NCI-H1694 treated with DMSO at 0.1 percent for 48 hours (cell line): ENCODE measurements at regions not wholly inside any gene's neighbourhood (a gene's known extent, or its start where the extent isn't known, plus 50 kb on each side); places are given as distances from the start of the nearest gene placed in this dataset.
"Not testable (repeated sequence)": the region's sequence is repeated elsewhere in the genome, so short reads cannot be mapped to it uniquely, and the experiment has no call there.

Source experiments
- DNase-seq: peaks from one replicate; lab custom pipeline; 2025; lab: John Stamatoyannopoulos, UW

GRCh38 chr3:106820726-106821362 is 556.4 kb upstream of the CCDC54 start:
- peak; percentile 77 for DNase-seq

- no peak for DNase-seq
Measured at GRCh38 chr3:106821801-106822200, 555.4 kb upstream of the CCDC54 start.

- DNase-seq: no peak
Measured at GRCh38 chr3:106822204-106822603, 555.0 kb upstream of the CCDC54 start.

GRCh38 chr3:106823701-106824100 is 553.5 kb upstream of the CCDC54 start:
- no peak for DNase-seq

DNA sequence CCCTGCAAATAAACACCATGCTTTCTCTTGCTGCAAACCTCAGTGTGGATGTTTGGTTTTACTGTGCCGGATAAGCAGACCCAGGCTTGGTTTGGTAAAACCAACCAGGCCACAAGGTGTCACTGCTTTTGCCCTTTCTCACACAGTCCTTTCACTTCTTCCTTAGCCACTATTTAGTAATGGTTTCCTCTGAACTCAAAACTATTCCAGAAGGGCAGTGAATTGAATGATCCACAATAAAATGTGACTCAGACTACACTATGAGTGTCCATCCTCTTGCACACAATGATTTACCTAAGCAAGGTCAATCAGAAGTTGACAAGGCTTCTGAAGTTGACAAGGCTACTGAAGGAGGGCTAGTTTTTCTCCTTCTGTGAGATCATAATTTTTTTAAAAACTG is 552.4 kb upstream of the CCDC54 start:
- no peak for DNase-seq

GRCh38 chr3:106825962-106826605 is 551.2 kb upstream of the CCDC54 start:
- DNase-seq: peak; percentile 32

GRCh38 chr3:106826791-106827311 is 550.4 kb upstream of the CCDC54 start:
- peak; percentile 70 for DNase-seq

GRCh38 chr3:106827515-106828213 is 549.6 kb upstream of the CCDC54 start:
- no peak for DNase-seq

GRCh38 chr3:106829206-106829605 is 548.0 kb upstream of the CCDC54 start:
- no peak for DNase-seq

GRCh38 chr3:106830334-106830733 is 546.9 kb upstream of the CCDC54 start:
- no peak for DNase-seq

DNA sequence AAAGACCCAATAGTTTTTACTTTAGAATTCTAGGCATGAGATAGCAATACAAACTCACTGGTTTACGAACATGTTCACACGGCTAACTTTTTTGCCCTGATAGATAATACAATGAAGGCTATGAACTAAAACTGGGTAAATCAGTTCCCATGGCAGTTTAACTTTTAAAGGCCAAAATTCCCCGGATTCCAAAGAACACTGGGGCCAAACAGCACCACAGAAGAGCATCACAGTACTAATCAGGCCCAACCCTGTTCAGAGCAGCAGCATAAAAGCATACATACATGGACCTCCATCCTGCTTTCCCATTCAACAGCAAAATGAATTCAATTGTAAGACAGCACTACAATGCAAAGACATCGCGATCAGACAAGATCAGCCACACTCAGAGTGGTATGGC is 540.3 kb upstream of the CCDC54 start:
- no peak for DNase-seq

- no peak for DNase-seq
Measured at GRCh38 chr3:106837616-106838015, 539.6 kb upstream of the CCDC54 start.

GRCh38 chr3:106839576-106840280 is 537.5 kb upstream of the CCDC54 start:
- no peak for DNase-seq

DNA sequence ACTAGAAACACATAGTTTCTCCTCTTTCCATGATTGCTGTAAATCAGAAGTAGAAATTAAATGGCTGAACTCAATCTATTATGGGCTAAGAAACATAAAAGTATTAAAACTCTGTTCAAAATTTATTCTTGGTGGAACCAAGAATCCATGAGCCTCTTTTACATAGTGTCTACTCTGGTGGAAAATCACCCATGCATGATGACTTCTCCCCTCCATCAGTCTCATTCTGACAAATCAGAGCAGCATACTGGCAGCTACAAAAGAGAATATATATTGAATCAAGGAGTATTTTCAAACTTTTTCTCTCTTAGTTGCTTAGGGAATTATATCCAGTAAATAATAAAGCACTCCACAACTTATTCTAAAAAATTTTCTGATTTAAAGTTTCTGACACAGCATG is 536.9 kb upstream of the CCDC54 start:
- DNase-seq: no peak

DNA sequence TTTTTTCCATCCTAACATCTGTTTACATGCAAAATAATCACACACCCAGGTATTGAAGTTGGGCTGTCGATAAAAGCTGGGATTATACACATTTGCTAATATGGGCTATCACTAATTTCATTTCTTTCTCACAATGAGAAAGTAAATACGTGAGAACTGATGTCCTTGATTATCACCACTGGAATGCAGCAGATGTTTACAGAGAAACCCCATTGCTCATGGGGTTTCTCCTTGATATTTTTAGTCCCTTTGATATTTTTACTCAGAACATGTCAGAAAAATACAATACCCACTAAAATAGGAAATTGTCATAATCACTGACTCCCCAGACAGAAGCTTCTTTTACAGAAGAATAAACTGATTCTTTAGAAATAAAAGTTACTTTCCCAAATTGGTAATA is 535.1 kb upstream of the CCDC54 start:
- DNase-seq: no peak

DNA sequence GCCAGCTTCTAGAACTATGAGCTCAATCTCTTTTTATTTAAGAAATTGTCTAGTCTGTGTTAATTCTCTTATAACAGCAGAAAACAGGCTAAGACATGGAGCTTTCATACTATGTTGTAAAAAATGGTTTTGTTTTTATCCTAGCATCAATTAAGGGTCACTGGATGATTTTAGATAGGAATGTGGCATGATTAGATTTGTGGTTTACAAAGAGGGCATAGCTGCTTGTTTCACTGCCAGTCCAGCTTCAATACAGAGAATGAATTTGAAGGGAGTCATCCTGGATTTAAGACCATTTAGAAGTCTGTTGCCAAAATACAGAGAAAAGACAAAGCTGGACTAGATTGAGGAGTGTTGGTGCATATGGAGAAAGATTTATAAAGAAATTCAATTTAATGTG is 532.6 kb upstream of the CCDC54 start:
- DNase-seq: no peak

DNA sequence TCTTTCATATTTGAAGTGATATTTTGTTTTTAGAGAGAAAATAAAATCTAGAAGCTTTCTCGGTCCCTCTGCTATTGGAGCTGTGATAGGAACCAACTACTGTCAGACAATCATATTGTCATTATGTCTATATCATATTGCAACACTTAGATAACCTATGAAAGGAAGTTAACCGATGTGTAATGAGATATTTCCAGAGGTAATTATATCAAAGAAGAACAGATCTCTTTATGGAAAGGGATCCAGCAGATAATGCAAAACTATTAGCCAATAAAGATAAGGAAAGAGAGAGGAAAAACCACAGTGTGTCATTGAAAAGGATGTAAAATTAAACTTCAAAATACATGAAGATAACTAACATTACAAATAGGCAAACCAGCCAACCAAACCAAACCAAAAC is 529.1 kb upstream of the CCDC54 start:
- DNase-seq: no peak

DNA sequence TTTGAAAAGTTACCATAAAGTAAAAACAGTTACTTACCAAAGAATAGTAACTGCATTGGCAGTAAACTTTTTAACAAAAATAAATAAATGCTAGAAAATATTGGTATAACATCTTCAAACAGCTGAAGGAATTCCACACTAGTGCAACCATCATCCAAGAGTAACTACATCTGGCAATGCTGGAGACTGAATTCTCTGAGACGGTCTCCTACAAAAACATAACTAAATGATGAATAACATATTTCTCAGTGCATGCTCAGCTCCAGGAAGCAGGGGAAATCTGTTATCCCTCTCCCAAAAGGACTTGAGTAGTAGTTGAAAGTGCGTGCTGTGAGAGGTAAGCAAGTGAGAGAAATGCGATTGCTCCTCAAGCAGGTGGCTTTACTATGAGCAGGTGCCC is 526.8 kb upstream of the CCDC54 start:
- no peak for DNase-seq

DNA sequence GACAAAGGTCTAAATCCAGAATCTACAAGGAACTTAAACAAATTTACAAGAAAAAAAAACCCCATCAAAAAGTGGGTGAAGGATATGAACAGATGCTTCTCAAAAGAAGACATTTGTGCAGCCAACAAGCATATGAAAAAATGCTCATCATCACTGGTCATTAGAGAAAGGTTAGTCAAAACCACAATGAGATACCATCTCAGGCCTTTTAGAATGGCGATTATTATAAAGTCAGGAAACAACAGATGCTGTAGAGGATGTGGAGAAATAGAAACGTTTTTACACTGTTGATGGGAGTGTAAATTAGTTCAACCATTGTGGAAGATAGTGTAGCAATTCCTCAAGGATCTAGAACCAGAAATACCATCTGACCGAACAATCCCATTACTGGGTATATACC is 518.9 kb upstream of the CCDC54 start:
- not testable (repeated sequence) for DNase-seq

- DNase-seq: no peak
Measured at GRCh38 chr3:106860182-106860581, 517.1 kb upstream of the CCDC54 start.

DNA sequence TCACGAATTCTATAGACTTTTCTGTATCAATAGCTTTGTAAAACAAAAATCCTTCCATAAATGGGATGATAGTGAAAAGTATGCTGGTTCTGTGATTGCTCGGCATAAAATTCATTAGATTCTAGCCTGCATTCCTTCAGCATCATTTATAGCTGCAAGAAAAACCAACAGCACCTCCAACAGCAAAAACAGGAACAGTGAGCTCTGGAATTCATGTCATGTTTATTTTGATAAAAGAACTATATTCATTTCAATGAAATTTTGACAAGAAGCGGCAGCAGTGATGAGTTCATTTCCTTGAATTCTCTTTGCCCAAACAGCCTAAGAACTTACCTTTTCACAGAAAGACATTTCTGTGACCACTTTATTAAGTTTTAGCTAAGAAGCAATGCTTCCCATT is 515.2 kb upstream of the CCDC54 start:
- DNase-seq: peak; percentile 11

- no peak for DNase-seq
Measured at GRCh38 chr3:106877627-106878026, 499.6 kb upstream of the CCDC54 start.

DNA sequence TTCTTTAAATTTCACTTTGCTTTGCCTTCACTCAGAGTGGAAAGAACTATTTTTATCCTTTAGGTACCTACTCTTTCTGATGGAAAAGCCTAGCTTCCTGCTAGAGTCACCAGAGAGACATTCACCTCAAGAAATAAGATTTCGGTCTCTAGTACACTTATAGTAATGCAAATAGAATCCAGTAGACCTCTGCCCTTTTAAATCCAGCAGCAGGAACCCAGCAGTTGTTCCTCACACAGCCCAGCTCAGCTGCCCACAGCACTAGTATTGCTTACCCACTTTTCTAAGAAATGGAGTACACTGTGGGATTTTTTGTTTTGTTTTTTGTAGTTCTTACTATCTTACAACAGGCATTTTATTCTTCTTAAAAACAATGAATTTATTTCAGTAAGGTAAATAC is 497.0 kb upstream of the CCDC54 start:
- DNase-seq: no peak
